CD4-positive, alpha-beta T cell (primary cell): ENCODE measurements at regions not wholly inside any gene's neighbourhood (a gene's known extent, or its start where the extent isn't known, plus 50 kb on each side); places are given as distances from the start of the nearest gene placed in this dataset.

Source experiments
- ATAC-seq: fragments of 200-7000 bp; cut with Tn5 transposase; one replicate; pipeline ENCODE4 v1.10.0; 2022; ENCODE audit warnings: mild to moderate bottlenecking; ENCODE audit not compliant: poor library complexity
- CTCF ChIA-PET: fragments of 350-600 bp; sonication (Branson Sonifier 250); formaldehyde crosslinking; loops from one replicate; lab custom pipeline; 2021; ENCODE audit warnings: antibody characterized with exemption, inconsistent platforms; lab: Charles Lee
- POLR2A ChIA-PET: fragments of 350-600 bp; sonication (Branson Sonifier 250); formaldehyde crosslinking; loops from one replicate; lab custom pipeline; 2021; ENCODE audit warnings: antibody characterized with exemption, inconsistent platforms; lab: Charles Lee
- DNase-seq, 14 experiments: peaks; one replicate each; pipeline ENCODE4 v3.0.0-alpha.2; 2013 to 2020; ENCODE audit warnings: mixed read lengths in 2 of 14
- H3K27ac ChIP-seq, 2 donors: one replicate each; pipeline versions ENCODE4 v1.5.1 to v1.7.0; 2013; ENCODE audit warnings: low read length in 2 of 2, low read depth in 1 of 2, mild to moderate bottlenecking in 1 of 2
- H3K27me3 ChIP-seq, 2 experiments: 1 replicate in 1 of 2; 2 replicates in 1 of 2; pipeline versions ENCODE4 v1.6.1 to v1.7.0; 2013; ENCODE audit warnings: low read length in 2 of 2, control low read depth in 1 of 2, mild to moderate bottlenecking in 1 of 2, moderate library complexity in 1 of 2; ENCODE audit not compliant: insufficient read depth in 2 of 2, control insufficient read depth in 1 of 2
- H3K36me3 ChIP-seq: one replicate; pipeline ENCODE4 v1.6.1; 2013; ENCODE audit warnings: low read length, control low read depth; ENCODE audit not compliant: insufficient read depth
- H3K4me1 ChIP-seq: one replicate; pipeline ENCODE4 v1.6.1; 2013; ENCODE audit warnings: low read length, control low read depth; ENCODE audit not compliant: insufficient read depth
- H3K4me3 ChIP-seq: one replicate; pipeline ENCODE4 v1.5.1; 2013; ENCODE audit warnings: mild to moderate bottlenecking, low read length, moderate library complexity
- H3K9me3 ChIP-seq, 2 experiments: 1 replicate in 1 of 2; 2 replicates in 1 of 2; pipeline versions ENCODE4 v1.6.1 to v1.7.0; 2013; ENCODE audit warnings: low read length in 2 of 2, mild to moderate bottlenecking in 2 of 2, control low read depth in 1 of 2, moderate library complexity in 1 of 2; ENCODE audit not compliant: control insufficient read depth in 1 of 2, insufficient read depth in 1 of 2
- H3K27ac Mint-ChIP-seq: one replicate; pipeline ENCODE4 v1.8.0; 2020; ENCODE audit warnings: mixed read lengths
- H3K27me3 Mint-ChIP-seq: one replicate; pipeline ENCODE4 v1.8.0; 2021; ENCODE audit warnings: mixed read lengths
- H3K36me3 Mint-ChIP-seq: one replicate; pipeline ENCODE4 v1.8.0; 2021; ENCODE audit warnings: low read depth, mixed read lengths
- H3K4me1 Mint-ChIP-seq: one replicate; pipeline ENCODE4 v1.8.0; 2021; ENCODE audit warnings: low read depth, mixed read lengths
- H3K4me3 Mint-ChIP-seq: one replicate; pipeline ENCODE4 v1.8.0; 2020; ENCODE audit warnings: mild to moderate bottlenecking, mixed read lengths
- H3K9me3 Mint-ChIP-seq: one replicate; pipeline ENCODE4 v1.8.0; 2020; ENCODE audit warnings: mixed read lengths
- intact Hi-C, 2 experiments: fragments of 100-400 bp; cut with DNase I in 1 of 2; cut with micrococcal nuclease in 1 of 2; formaldehyde crosslinking; loops; one replicate each; pipeline versions ENCODE4 v1.15.1 to v1.9.0; 2023 to 2025; cut with DNase I, micrococcal nuclease
- TF ChIP-seq, protein P1 (sequence below): fragments of 200-600 bp; IDR thresholded peaks from one replicate; pipeline ENCODE4 v1.8.0; 2022; ENCODE audit warnings: antibody characterized with exemption, mild to moderate bottlenecking

DNA sequence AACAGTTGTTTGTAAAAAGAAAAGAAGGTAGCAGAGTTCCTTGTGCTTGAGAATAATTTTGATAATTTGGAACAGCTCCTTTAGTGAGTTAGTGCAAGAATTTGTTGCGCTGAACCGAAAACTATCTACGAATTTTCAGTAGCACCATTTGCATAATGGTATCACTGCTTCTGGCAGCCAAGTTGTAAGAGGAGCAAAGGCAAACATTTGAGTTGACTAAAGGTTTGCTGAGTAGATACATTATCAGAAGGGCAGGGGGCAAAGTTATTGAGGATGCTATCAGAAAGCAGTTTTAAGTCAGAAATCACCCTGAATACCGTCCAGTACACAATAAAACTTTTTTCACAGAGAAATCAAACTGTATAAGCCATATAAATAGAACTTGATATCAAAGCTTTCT is 181.5 kb upstream of the MOCS2 start:
- no peak overlapping the region for H3K27ac Mint-ChIP-seq
- ChIA-PET POLR2A (no interaction called here), CTCF (no interaction called here)
- H3K36me3 Mint-ChIP-seq: no peaks in the 10 kb centered on the region
- H3K4me3 Mint-ChIP-seq: no peak overlapping the region
- peaks cover 13% of the 10 kb centered on the region for H3K9me3 Mint-ChIP-seq
- Histone ChIP-seq H3K27me3 (no peaks in the 10 kb centered on the region), H3K36me3 (no peaks in the 10 kb centered on the region), H3K9me3 (peaks cover 6 to 9% of the 10 kb centered on the region in 2 experiments), H3K27ac (no peak overlapping the region), H3K4me1 (no peaks in the 10 kb centered on the region), H3K4me3 (no peak overlapping the region)
- no peaks in the 10 kb centered on the region for H3K4me1 Mint-ChIP-seq
- H3K27me3 Mint-ChIP-seq: peaks cover 9% of the 10 kb centered on the region
- no peak for DNase-seq
- TF ChIP-seq, protein P1, sequence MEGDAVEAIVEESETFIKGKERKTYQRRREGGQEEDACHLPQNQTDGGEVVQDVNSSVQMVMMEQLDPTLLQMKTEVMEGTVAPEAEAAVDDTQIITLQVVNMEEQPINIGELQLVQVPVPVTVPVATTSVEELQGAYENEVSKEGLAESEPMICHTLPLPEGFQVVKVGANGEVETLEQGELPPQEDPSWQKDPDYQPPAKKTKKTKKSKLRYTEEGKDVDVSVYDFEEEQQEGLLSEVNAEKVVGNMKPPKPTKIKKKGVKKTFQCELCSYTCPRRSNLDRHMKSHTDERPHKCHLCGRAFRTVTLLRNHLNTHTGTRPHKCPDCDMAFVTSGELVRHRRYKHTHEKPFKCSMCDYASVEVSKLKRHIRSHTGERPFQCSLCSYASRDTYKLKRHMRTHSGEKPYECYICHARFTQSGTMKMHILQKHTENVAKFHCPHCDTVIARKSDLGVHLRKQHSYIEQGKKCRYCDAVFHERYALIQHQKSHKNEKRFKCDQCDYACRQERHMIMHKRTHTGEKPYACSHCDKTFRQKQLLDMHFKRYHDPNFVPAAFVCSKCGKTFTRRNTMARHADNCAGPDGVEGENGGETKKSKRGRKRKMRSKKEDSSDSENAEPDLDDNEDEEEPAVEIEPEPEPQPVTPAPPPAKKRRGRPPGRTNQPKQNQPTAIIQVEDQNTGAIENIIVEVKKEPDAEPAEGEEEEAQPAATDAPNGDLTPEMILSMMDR: no peak
- ATAC-seq: no peak
- intact Hi-C loops: no loop called here

DNA sequence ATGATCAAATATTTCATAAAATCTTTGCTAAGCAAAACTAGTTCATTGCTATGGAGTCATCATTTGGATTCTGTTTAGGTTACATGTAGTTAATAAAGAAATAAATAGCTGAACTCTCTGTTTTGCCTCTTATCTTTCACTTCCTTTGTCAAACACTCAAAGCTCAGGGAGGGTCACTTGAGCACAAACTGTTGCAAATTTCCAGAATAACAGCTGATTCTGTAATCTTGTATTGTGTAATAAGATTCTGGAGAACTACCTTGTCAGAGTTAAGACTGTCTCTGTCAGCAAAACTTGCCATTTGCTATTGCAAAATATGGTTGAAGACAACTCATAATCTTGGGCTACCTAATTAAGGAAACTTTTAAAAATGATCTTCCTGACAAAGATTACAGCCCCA is 182.0 kb upstream of the MOCS2 start:
- intact Hi-C loops: no loop called here
- Histone ChIP-seq H3K4me1 (no peaks in the 10 kb centered on the region), H3K9me3 (peaks cover 5 to 6% of the 10 kb centered on the region in 2 experiments), H3K4me3 (no peak overlapping the region), H3K27me3 (no peaks in the 10 kb centered on the region), H3K36me3 (no peaks in the 10 kb centered on the region), H3K27ac (no peak overlapping the region)
- CTCF ChIA-PET: no interaction called here
- no peaks in the 10 kb centered on the region for H3K4me1 Mint-ChIP-seq
- no peak for DNase-seq
- ATAC-seq: no peak
- H3K27me3 Mint-ChIP-seq: peaks cover 9% of the 10 kb centered on the region
- H3K9me3 Mint-ChIP-seq: peaks cover 13% of the 10 kb centered on the region
- TF ChIP-seq, protein P1: no peak
- POLR2A ChIA-PET: no interaction called here
- H3K36me3 Mint-ChIP-seq: no peaks in the 10 kb centered on the region
- H3K4me3 Mint-ChIP-seq: no peak overlapping the region
- no peak overlapping the region for H3K27ac Mint-ChIP-seq

DNA sequence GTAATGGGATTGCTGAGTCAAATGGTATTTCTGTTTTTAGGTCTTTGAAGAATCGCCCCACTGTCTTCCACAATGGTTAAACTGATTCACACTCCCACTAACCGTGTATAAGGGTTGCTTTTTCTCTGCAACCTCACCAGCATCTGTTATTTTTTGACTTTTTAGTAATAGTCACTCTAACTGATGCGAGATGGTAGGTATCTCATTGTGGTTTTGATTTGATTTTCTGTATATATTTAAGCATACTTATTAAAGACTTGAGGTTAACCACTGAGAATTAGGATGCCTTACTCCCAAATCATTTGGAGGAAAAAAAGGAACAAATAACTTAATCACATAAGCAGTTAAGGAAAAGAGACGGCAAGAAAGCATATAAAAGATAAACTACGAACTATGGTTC is 181.6 kb upstream of the FST start:
- Mint-ChIP-seq H3K36me3 (no peaks in the 10 kb centered on the region), H3K4me3 (no peak overlapping the region)

More for the DNA sequence above, 181.6 kb upstream of the FST start:
- intact Hi-C loops: no loop called here
- H3K27me3 ChIP-seq: no peaks in the 10 kb centered on the region
- H3K4me3 ChIP-seq: no peak overlapping the region
- TF ChIP-seq, protein P1: no peak
- POLR2A ChIA-PET: no interaction called here
- Mint-ChIP-seq H3K27ac (no peak overlapping the region), H3K27me3 (peaks cover 14% of the 10 kb centered on the region), H3K9me3 (no peaks in the 10 kb centered on the region), H3K4me1 (no peaks in the 10 kb centered on the region)
- DNase-seq: no peak
- CTCF ChIA-PET: no interaction called here
- H3K9me3 ChIP-seq: no peaks in the 10 kb centered on the region
- no peak for ATAC-seq
- H3K27ac ChIP-seq: no peak overlapping the region
- H3K4me1 ChIP-seq: no peaks in the 10 kb centered on the region
- H3K36me3 ChIP-seq: no peaks in the 10 kb centered on the region
